GM18951 (cell line): ENCODE measurements at regions not wholly inside any gene's neighbourhood (a gene's known extent, or its start where the extent isn't known, plus 50 kb on each side); places are given as distances from the start of the nearest gene placed in this dataset.

Experiments used
- POLR2A ChIP-seq: IDR thresholded peaks from 4 replicates; pipeline ENCODE4 v1.6.1; 2011; ENCODE audit warnings: mild to moderate bottlenecking; ENCODE audit not compliant: insufficient read length, insufficient read depth; ENCODE audit errors: extremely low read depth
- in situ Hi-C: fragments of 300-500 bp; cut with MboI; formaldehyde crosslinking; loops from one replicate; pipeline ENCODE4 v1.12.0; 2022; ENCODE audit warnings: low sequenced_read_pairs, mixed read lengths, inconsistent platforms; ENCODE audit not compliant: unreplicated experiment

- in situ Hi-C loops, result no loop called here
- TF ChIP-seq POLR2A, result no peak
These were observed 70.7 kb downstream of the RPLP1 start for GRCh38 chr15:69523010-69524001.

GRCh38 chr15:69524296-69524695 is 71.7 kb downstream of the RPLP1 start:
- TF ChIP-seq POLR2A, result no peak
- in situ Hi-C loops, result no loop called here

GRCh38 chr15:69524814-69525213 is 72.2 kb downstream of the RPLP1 start:
- TF ChIP-seq POLR2A, result no peak
- in situ Hi-C loops, result no loop called here

GRCh38 chr15:69525543-69525942 is 72.9 kb downstream of the RPLP1 start:
- TF ChIP-seq POLR2A, result no peak
- in situ Hi-C loops, result no loop called here

GRCh38 chr15:69526081-69527061 is 73.8 kb downstream of the RPLP1 start:
- in situ Hi-C loops, result no loop called here
- no peak for TF ChIP-seq POLR2A

- in situ Hi-C loops, result no loop called here
- TF ChIP-seq POLR2A, result no peak
These were observed 76.5 kb downstream of the RPLP1 start for GRCh38 chr15:69529141-69529540.

GRCh38 chr15:69529961-69530633 is 77.5 kb downstream of the RPLP1 start:
- no peak for TF ChIP-seq POLR2A
- in situ Hi-C loops, result no loop called here

- in situ Hi-C loops, result no loop called here
- no peak for TF ChIP-seq POLR2A
These were observed 78.5 kb downstream of the RPLP1 start for GRCh38 chr15:69530991-69531664.

- TF ChIP-seq POLR2A, result no peak
These were observed 79.0 kb downstream of the RPLP1 start for GRCh38 chr15:69531665-69532027.

GRCh38 chr15:69532066-69532465 is 79.4 kb downstream of the RPLP1 start:
- TF ChIP-seq POLR2A, result no peak
- in situ Hi-C loops, result no loop called here

More at GRCh38 chr15:69531665-69532027, 79.0 kb downstream of the RPLP1 start:
- in situ Hi-C loops, result no loop called here

GRCh38 chr15:69532856-69533255 is 80.2 kb downstream of the RPLP1 start:
- in situ Hi-C loops, result no loop called here
- no peak for TF ChIP-seq POLR2A

- no peak for TF ChIP-seq POLR2A
- in situ Hi-C loops, result no loop called here
These were observed 80.9 kb downstream of the RPLP1 start for GRCh38 chr15:69533522-69533921.

GRCh38 chr15:69535101-69535638 is 82.6 kb downstream of the RPLP1 start:
- no peak for TF ChIP-seq POLR2A
- in situ Hi-C loops, result no loop called here
